Activated CD4-positive, alpha-beta T cell treated with anti-CD3 and anti-CD28 coated beads, Interleukin-2, amount 50 U/mL, for 48 hours (primary cell): ENCODE measurements at regions not wholly inside any gene's neighbourhood (a gene's known extent, or its start where the extent isn't known, plus 50 kb on each side); places are given as distances from the start of the nearest gene placed in this dataset.
"Not testable (repeated sequence)": the region's sequence is repeated elsewhere in the genome, so short reads cannot be mapped to it uniquely, and the experiment has no call there.

ENCODE experiments used
- DNase-seq, 2 experiments: peaks; one replicate each; pipeline ENCODE4 v3.0.0-alpha.2; 2020

DNA sequence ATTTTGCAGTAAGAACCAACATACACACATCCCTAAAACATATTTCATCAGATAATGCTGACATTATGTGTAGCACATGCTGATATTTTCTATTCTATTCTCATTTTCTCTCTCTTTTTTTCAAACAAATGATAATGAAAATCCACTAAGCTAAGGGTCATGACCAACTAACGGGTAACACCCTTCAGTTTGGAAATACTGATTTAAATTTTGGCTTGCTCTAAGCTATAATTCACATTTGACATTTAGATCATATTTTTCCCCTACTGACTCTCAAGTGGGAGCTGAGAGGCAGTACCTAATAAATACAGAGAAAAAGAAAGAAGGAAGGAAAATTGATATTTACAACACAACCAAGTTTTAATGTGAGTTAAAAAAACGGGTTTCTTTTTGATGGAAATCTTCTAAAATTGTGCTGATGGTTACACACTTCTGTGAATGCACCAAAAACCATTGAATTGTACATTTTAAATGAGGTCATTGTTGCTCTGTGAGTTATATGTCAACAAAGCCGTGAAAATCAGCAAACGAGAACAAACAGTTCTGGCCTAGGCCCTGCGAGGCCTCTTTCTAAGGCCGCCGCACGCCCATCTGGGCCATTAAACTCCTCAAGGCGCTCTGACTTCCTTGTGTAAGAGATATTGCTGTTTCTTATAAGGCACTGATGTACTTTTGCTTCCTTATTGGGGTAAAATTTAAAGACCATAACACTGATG lies 124.2 kb downstream of the GALR1 start:
- no peak for DNase-seq

DNA sequence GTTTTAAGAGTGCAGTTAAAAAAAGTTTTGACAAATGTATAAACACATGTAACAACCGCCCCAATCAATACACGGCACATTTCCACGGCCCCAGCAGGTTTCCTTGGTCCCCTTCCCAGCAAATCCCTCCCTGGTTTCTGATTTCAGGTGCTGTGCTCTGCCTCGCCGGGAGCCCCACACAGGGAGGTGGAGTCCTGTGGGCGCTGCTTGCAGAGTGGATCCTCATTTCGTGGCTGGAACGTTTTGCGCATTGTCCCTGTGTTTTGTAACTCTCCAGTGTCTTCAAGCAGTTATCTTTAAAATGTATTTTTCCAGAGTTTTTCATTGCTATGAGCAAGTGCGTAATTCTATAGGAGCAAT lies 124.8 kb downstream of the GALR1 start:
- no peak for DNase-seq

DNA sequence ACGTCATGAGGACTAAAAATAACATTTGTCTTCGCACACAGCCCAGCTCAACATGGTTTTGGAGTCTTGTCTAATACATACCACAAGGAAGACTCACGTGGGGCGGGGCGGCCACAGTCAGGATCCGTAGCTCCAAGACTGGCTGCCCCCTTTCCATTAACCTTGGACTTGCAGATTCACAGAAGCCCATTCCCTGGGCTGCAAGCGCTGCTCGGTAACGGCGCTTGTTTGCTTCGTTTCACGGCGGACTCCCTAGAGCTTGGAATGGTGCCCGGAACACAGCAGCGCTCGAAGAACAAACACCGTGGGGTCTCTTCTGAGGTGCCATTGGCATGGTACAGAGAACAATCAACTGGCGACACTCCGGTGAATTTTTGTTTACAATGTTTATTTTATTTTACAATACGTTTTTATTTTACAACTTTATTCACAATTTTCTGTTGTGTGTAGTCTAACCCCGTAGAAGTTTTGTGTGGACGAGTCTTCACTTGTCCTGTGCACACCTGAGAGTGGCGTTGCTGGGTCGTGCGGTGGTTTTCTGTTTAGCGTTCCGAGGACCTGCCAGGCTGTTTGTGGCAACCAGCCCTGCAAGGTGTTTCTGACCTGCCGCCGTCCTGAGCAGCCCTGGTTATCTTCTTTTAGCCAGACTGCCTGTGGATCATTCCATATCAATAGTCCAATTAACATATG lies 126.5 kb downstream of the GALR1 start:
- DNase-seq = no peak

DNA sequence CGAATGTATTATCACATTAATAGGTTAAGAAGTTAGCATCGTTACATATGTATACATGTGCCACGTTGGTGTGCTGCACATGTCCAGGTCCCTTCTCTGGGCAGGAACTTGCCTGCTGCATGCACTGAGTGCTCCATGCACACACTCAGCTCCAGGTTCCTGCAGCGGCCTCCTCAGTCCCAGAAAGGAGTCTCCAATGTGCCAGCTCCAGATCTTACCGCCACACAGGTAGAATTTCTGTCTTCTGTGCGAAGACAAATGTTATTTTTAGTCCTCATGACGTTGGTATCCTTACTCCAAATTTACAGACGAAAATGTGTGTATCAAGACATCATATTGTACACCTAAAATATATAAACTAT lies 127.1 kb downstream of the GALR1 start:
- no peak for DNase-seq

DNA sequence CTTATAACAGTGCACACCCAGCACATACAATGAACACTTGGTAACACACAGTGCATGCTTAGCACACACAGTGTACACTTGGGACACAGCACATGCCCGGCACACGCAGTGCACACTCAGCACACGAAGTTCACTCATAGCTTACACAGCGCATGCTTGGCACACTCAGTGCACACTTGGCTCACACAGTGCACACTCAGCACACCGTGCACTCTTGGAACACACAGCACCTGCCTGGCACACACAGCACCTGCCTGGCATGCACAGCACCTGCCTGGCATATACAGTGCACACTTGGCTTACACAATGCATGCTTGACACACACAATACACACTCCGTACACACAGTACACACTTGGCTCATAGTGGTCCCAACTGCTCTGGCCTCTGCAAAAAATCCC lies 128.2 kb downstream of the GALR1 start:
- DNase-seq = no peak

DNA sequence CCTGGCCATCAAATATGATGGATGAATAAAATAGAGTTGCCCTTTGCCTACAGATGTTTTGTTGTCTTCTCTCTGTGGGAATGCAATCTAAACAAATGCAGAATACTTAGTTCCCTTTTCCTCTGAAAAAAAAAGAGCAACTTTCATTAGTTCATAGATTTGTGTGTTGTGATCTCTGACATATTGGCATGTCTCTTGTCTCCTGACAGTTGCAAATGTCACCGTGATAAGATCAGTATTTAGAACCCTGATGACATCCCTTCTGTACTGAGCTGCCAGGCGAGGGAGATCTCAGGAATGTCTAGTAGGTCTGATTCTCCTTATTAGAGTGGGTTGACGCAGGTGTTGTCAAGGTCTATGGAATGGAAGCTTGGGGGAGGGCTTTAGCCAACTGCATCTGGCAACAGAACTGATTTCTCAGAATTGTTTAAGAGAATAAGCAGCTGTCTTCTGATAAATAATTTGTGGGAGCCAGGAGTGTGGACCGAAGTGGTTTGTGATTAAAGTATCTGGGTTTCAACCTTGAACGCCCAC lies 130.4 kb downstream of the GALR1 start:
- no peak for DNase-seq

DNA sequence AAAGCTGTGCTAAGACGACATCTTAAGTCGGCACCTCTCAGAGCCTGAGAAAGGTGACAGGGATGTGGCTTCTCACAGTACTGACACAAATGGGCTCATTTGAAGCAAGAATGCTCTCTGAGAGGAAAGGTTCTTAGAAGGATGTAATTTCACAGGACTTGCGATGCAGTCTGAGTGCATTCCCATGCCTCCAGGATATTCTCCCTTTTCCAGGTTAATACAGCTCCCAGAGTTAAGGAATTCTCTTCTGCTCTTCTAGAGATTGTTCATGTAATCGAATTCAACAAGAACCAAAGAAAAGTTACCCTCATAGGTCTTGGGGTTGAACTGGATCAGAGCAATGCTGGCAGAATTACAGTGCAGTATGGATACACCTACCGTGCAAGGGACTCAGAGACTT lies 131.0 kb downstream of the GALR1 start:
- no peak for DNase-seq

DNA sequence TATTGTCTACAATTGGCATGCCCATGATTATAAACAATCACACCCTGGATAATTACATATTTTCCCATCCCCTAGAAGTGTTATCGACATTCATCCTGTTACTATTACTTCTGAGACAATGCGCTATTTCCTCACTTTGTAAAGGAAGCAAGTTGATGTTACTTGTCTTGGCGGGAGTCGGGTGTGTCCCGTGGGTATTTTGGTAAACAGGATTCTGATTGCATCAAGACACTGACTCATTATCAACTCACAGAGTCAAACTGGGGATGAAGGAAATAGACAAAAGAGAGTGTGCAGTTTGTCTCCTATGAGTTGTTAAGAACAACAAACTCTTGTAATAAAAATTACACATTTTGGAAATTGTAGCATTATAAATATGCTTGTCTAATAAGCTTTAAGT lies 142.7 kb downstream of the GALR1 start:
- no peak for DNase-seq

DNA sequence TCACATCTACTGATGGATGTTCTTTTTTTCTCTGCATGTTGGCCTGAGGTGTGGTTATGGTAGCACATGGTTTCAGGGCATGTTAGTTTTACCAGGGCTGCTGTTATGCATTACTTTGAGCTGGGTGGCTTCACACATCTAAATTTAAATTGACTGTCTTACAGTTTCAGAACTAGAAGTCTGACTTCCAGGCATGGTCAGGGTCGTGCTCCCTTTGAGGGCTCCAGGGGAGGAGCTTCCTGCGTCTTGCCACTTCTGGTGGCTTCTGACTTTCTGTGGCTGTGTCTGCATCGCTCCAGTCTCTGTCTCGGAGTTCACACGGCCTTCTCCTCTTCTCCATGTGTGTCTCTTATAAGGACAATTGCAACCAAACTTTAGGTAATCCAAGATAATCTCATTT lies 143.9 kb downstream of the GALR1 start:
- no peak for DNase-seq

DNA sequence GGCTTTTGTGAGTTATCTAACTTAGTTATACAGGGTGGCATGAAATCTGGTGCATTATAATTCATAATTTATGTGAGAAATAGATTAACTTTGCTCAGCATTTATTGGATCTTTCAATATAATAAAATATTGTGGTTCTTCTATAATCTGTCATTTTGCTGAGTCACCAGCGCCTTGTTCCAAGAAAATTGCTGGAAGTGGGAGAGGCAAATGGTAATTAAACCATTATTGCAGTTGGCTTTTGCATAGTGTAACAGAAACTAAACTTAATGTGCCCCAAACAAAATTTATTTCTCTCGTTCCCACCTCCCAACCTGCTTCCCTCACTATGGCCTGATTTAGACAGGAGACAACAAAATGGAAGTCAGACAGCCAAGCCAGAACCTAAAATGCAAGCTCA lies 146.3 kb downstream of the GALR1 start:
- no peak for DNase-seq

DNA sequence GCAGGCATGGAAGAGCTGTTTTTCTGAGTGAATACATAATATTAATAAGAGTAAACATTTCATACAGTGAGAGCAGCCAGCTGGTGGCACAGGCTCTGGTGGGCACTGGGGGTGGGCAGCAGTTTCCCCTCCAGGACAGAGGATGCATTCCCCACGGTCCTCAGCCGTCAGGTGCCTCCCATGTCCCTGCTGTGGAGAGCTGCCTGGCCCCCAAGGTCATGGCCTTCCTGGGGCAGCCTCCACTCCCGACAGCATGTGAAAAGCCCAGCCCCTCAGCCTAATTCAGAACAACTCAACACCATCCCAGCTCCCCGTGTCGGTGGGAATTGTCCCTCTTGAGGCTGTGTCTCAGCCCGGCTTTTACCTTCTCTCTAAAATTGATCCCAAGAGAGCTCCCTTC lies 147.4 kb downstream of the GALR1 start:
- no peak for DNase-seq

DNA sequence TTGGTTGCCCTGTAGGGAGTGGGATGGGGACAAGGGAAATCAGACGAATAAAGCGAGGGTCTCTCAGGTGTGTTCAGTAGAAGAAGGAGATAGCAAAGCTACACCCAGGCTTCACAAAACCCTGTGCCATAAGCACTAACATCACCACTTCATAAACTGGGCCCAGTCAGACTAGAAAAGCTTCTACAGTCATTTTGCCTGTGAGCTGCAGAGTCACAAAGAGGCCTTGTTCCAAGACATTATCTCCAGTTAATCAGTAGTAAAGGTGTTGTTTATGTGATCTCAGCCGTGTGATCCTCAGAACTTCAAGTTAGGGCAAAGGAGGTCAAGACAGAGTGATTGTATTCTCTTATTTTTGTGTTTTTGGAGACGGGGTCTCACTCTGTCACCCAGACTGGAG lies 148.0 kb downstream of the GALR1 start:
- DNase-seq = no peak

DNA sequence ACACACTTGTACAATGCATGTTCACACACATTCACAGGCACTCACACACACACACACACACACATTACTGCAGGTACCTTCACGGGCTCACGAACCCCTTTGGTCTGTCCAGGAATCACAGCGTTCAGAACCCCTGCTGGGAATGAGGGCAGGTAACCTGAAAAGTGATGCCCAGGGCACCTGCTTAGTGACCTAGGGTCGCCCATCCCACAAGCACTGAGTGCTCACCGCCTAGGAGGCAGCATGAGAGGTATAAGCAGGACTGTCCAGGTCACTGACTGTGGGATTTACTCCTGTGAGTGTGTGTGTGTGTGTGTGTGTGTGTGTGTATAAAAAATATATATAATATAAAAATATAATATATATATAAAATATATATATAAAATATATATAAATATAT lies 150.9 kb downstream of the GALR1 start:
- DNase-seq = no peak

DNA sequence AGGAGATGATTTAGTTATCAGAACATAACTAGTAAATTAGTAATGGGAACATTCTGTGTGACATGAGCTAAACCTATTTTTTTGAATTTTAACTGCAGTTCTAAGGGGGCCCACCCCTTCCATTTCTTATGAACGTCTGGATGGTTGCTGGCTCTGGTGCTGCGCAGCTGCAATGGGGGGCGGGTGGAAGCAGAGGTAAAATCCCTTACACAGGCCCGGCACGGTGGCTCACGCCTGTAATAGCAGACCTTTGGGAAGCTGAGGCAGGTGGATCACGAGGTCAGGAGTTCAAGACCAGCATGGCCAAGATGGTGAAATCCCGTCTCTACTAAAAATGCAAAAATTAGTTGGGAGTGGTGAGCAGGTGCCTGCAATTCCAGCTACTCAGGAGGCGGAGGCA lies 151.5 kb downstream of the GALR1 start:
- DNase-seq = no peak

DNA sequence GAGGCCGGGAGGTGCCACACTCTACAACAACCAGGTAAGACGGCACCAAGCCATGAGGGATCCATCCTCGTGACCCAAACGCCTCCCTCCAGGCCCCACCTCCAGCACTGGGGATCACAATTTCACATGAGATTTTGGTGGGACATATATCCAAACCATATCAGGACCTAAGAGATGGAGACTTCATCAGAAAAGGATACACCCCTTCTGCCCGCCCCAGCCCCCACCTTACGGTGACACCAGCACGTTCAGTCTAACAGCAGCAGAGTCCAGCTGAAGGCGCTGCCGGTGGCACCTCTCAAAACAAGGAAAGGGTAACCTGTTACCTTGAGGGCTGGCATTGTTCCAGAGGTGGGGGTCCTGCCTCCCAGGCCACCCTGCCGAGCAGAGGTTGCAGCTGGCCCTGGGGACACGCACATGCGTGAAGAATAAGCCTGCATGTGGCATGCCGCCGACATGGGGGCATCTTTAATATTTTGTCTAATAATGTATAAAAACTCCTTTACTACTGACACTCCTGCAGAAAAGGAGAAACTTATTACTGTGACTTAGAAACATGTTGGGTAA lies 154.4 kb downstream of the GALR1 start:
- DNase-seq = no peak

DNA sequence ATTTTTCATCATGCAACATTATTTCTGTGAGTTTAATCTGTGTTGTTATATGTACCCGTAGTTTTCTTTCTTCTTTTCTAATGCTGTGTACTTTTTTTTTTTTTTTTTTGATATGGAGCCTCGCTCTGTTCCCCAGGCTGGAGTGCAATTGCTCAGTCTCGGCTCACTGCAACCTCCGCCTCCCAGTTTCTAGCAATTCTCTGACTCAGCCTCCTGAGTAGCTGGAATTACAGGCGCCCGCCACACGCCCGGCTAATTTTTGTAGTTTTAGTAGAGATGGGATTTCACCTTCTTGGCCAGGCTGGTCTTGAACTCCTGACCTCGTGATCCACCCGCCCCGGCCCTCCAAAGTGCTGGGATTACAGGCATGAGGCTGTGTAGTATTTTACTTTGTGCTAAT lies 155.4 kb downstream of the GALR1 start:
- no peak for DNase-seq

DNA sequence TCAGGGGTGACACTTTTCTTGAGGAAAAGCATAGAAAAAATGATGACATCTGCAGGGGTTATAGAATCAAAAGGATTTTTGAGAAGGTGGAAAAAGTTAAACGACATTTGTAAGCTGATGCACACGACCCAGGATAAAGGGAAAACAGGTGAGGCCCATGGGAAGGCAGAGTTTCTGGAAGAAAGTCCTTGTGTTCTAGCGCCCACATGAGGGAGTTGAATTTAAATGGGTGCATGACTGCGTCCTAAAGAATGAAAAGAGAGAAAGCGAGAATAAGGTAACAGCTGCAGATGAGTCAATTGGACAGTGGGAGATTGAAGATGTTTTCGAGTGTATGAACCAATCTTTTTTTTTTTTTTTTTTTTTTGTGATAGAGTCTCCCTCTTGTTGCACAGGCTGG lies 158.1 kb downstream of the GALR1 start:
- DNase-seq = no peak

DNA sequence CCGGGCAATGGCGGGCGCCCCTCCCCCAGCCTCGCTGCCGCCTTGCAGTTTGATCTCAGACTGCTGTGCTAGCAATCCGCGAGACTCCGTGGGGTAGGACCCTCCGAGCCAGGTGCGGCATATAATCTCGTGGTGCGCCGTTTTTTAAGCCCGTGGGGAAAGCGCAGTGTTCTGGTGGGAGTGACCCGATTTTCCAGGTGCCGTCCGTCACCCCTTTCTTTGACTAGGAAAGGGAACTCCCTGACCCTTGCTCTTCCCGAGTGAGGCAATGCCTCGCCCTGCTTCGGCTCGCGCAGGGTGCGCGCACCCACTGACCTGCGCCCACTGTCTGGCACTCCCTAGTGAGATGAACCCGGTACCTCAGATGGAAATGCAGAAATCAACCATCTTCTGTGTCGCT lies 171.9 kb downstream of the GALR1 start:
- DNase-seq = not testable (repeated sequence)

DNA sequence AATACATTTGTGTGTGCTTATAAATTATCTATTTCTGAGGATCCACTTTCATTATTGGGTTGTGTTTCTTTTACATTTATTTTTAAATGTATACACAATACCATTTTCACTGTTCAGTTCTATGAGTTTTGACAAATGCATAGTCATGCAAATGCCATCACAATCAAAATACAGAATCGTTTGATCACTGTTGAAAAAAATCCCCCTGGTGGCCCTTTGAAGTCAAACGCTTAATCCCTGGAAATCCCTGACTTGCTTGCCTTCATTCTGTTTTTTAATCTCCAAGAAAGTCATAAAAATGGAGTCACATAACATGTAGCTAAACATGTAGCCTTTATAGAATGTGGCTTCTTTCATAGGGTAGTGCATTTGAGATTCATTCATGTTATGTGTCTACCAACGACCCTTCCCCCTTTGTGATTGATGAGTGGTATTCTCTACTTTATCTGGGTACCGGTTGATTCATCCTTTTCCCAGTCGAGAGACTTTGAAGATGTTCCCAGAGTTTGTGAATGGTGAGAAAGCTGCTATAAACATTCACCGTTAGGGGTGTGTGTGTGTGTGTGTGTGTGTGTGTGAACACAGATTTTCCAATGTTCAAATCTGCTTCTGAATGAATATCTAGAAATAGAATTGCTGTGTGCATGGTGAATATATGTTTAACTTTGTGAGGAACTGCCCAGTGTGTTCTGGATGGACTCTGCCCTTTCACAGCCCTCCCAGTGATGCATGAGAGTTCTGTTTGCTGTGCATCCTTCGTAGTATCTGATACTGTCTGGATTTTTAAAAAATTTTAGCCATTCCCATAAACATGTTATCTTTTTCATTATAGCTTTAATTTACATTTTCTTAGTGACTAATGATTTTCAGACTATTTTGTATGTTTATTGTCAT lies 173.6 kb downstream of the GALR1 start:
- DNase-seq = no peak

DNA sequence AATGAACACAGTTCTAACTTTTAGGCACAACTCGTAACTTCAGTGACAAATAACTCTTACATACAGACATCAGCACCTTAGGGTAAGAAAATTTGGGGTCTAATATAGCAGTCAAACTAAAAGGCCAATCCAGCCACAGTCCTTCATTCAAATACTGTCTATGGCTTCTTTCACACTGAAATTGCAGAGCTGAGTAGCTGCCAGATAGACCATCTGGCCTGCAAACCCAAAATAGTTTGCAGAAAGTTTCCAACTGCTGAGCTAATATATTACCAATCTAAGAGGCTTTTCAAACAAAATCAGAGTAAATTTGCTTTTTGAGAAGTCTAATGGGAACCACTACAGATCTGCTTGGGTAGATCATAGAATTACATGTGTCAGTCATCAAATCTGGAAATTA lies 183.4 kb downstream of the GALR1 start:
- DNase-seq = no peak

DNA sequence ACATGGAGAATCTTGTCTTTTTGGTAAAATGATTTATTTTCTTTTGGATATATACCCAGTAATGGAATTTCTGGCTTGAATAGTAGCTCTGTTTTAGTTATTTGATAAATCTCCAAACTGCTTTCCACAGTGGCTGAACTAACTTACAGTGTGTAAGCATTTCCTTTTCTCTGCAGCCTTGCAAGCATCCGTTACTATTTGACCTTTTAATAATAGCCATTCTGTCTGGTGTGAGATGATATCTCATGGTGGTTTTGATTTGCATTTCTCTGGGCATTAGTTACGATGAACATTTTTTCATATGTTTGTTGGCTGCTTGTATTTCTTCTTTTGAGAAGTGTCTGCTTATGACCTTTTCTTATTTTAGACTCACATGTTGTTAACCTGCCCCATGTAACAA lies 190.2 kb downstream of the GALR1 start:
- DNase-seq = no peak

DNA sequence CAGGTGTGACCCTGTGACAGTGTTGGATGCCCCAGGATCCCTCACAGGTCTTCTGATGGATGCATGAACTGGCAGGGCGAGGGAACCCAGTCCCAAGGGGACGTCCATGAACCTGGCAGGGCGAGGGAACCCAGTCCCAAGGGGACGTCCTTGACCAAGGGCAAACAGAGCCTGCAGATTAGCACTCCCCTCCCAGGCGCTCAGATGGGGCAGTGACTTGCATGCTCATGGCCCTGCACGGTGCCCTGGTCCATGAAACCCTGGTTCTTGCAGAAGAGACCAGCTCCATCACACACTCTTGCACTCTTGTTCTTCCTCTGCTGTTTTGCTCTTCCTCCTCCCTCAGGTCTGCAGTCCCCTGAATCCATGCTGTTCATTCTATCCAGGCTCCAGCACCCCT lies 192.7 kb downstream of the GALR1 start:
- no peak for DNase-seq

DNA sequence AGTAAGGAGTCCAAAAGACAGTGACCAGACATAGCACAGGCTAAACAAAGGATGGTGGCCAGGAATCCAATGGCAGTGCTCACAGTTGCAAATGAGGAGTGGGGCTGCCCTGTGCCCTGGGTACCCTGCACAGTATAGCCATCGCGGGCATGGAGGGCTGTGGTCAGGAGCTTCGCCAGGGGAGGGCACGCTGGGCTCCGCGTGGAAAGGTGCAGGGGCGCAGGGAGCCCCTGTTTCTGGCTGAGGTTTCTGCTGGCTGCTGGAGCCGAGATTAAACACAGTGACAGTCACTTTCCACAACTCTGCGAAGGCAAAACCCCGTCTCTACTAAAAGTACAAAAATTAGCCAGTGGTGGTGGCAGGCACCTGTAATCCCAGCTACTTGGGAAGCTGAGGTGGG lies 194.7 kb downstream of the GALR1 start:
- no peak for DNase-seq

DNA sequence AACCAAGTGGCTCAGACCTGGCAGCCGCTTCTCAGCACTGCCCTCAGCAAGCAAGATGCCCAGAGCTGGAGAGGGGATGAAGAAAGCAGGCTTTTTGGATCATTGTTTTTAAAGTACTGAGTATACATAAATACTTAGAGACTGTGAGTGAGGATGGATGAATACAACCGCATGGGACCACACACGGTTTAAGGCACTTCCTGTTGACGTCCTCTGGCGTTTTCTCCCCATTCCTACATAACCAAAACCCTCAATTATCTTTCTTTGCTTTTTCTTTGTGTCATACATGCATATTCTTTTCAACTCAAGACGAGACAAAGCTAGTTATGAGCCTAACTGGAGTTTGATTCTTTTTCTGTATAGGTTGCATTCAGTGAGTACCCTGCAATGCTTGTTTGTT lies 198.4 kb downstream of the GALR1 start:
- DNase-seq = no peak
